HepG2 (cell line): ENCODE measurements at regions not wholly inside any gene's neighbourhood (a gene's known extent, or its start where the extent isn't known, plus 50 kb on each side); places are given as distances from the start of the nearest gene placed in this dataset.
"Not testable (repeated sequence)": the region's sequence is repeated elsewhere in the genome, so short reads cannot be mapped to it uniquely, and the experiment has no call there.

ENCODE experiments used
- CBX2 ChIP-seq, 2 experiments: fragments of 200-600 bp in 1 of 2; sonication (generic); formaldehyde crosslinking in 1 of 2; IDR thresholded peaks; 2 replicates each; pipeline versions ENCODE4 v1.7.0 to v1.8.1; 2018 to 2022; ENCODE audit warnings: low read depth in 2 of 2, low read length in 1 of 2, mild to moderate bottlenecking in 1 of 2, missing genetic modification reagents in 1 of 2
- CHCHD3 ChIP-seq: sonication (generic); formaldehyde crosslinking; IDR thresholded peaks from 2 replicates; pipeline ENCODE4 v1.8.0; 2022; ENCODE audit warnings: mild to moderate bottlenecking, missing genetic modification reagents, moderate library complexity
- EHMT2 ChIP-seq: fragments of 200-600 bp; sonication (generic); IDR thresholded peaks from 2 replicates; pipeline ENCODE4 v1.7.0; 2017; ENCODE audit warnings: antibody characterized with exemption, low read depth, low read length, borderline replicate concordance
- NFIC ChIP-seq: IDR thresholded peaks from 2 replicates; pipeline ENCODE4 v1.6.1; 2012; ENCODE audit warnings: mild to moderate bottlenecking, low read length, inconsistent platforms
- POLR2AphosphoS2 ChIP-seq: IDR thresholded peaks from 2 replicates; pipeline ENCODE4 v1.6.1; 2011; ENCODE audit warnings: low read depth, low read length, improper control_type of control experiment
- POLR2AphosphoS5 ChIP-seq: IDR thresholded peaks from 2 replicates; pipeline ENCODE4 v1.6.1; 2012; ENCODE audit warnings: low read depth, low read length
- TAF1 ChIP-seq: sonication (generic); formaldehyde crosslinking; IDR thresholded peaks from 2 replicates; pipeline ENCODE4 v1.4.0; 2020; ENCODE audit warnings: missing genetic modification reagents
- ZBTB34 ChIP-seq: sonication (generic); formaldehyde crosslinking; IDR thresholded peaks from 2 replicates; pipeline ENCODE4 v1.8.0; 2022; ENCODE audit warnings: mild to moderate bottlenecking, missing genetic modification reagents
- ZBTB43 ChIP-seq: sonication (generic); formaldehyde crosslinking; conservative IDR thresholded peaks from 2 replicates; pipeline ENCODE4 v1.4.0; 2020; ENCODE audit warnings: missing genetic modification reagents
- ZC3H4 ChIP-seq: sonication (generic); formaldehyde crosslinking; IDR thresholded peaks from 2 replicates; pipeline ENCODE4 v1.4.0; 2020; ENCODE audit warnings: missing genetic modification reagents, borderline replicate concordance
- ZMYM2 ChIP-seq: sonication (generic); formaldehyde crosslinking; IDR thresholded peaks from 2 replicates; pipeline ENCODE4 v1.8.0; 2022; ENCODE audit warnings: mild to moderate bottlenecking, missing genetic modification reagents

- TF ChIP-seq NFIC; ZBTB34; ZBTB43 (CRISPR knock-in tag); POLR2AphosphoS5; POLR2AphosphoS2; ZMYM2 (CRISPR knock-in tag); CHCHD3 (CRISPR knock-in tag); ZC3H4 (CRISPR knock-in tag); TAF1 (CRISPR knock-in tag); CBX2 (IDR thresholded peaks at IDR 0.05; ENCODE audit: low read depth, low read length); CBX2 (CRISPR knock-in tag; IDR thresholded peaks at IDR 0.05; ENCODE audit: low read depth); EHMT2: not testable (repeated sequence)
Observed at GRCh38 chr1:18579267-18579666, 51.4 kb upstream of the PAX7 start.
